ENCODE measurements at regions not wholly inside any gene's neighbourhood (a gene's known extent, or its start where the extent isn't known, plus 50 kb on each side); places are given as distances from the start of the nearest gene placed in this dataset.

DNA sequence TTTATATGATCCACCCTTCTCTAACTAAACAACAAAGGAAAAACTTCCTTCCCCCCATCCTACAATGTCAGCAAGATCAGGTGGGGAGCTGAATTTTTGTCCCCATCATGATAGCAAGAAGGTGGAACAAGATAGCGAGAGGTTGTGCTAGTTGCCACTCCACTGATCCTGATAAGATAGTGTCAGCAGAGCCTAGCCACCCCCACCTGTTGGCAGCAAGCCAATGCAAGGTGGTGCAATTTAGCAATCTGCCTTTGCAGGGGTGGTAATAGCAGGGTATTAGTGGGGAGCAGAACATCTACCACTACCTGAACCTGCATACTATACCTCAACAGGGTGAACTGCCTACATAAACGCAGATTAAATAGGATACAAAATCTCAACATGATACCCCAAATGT is 80.2 kb upstream of the MAMLD1 start:
- TF ChIP-seq, protein P1, sequence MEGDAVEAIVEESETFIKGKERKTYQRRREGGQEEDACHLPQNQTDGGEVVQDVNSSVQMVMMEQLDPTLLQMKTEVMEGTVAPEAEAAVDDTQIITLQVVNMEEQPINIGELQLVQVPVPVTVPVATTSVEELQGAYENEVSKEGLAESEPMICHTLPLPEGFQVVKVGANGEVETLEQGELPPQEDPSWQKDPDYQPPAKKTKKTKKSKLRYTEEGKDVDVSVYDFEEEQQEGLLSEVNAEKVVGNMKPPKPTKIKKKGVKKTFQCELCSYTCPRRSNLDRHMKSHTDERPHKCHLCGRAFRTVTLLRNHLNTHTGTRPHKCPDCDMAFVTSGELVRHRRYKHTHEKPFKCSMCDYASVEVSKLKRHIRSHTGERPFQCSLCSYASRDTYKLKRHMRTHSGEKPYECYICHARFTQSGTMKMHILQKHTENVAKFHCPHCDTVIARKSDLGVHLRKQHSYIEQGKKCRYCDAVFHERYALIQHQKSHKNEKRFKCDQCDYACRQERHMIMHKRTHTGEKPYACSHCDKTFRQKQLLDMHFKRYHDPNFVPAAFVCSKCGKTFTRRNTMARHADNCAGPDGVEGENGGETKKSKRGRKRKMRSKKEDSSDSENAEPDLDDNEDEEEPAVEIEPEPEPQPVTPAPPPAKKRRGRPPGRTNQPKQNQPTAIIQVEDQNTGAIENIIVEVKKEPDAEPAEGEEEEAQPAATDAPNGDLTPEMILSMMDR (IDR thresholded peaks at IDR 0.05) = no peak
- no peak for TF ChIP-seq POLR2A (IDR thresholded peaks at IDR 0.05)
- TF ChIP-seq POLR2AphosphoS5 (IDR thresholded peaks at IDR 0.05) = no peak
- TF ChIP-seq EP300 (IDR thresholded peaks at IDR 0.05) = no peak
